SU-DHL-6 (cell line): ENCODE measurements at regions not wholly inside any gene's neighbourhood (a gene's known extent, or its start where the extent isn't known, plus 50 kb on each side); places are given as distances from the start of the nearest gene placed in this dataset.

ENCODE experiments used
- H2AFZ ChIP-seq: fragments of 200-600 bp; sonication (generic); 2 replicates; pipeline ENCODE4 v1.6.1; 2014; ENCODE audit warnings: low read depth, mild to moderate bottlenecking, moderate library complexity, mixed read lengths, antibody characterized with exemption, low read length; ENCODE audit not compliant: severe bottlenecking
- H3F3A ChIP-seq: fragments of 200-600 bp; shearing (Covaris generic); 2 replicates; pipeline ENCODE4 v1.6.0; 2016; ENCODE audit warnings: antibody characterized with exemption, mild to moderate bottlenecking; ENCODE audit not compliant: insufficient read depth
- H3K27ac ChIP-seq: fragments of 200-600 bp; sonication (generic); 2 replicates; pipeline ENCODE4 v1.5.1; 2016; ENCODE audit warnings: low read depth, mild to moderate bottlenecking, low read length, moderate library complexity, mixed read lengths
- H3K27me3 ChIP-seq: fragments of 200-600 bp; sonication (generic), shearing (Covaris generic); 2 replicates; pipeline ENCODE4 v1.6.0; 2014; ENCODE audit warnings: mild to moderate bottlenecking, low read length
- H3K36me3 ChIP-seq: fragments of 200-600 bp; sonication (generic); 2 replicates; pipeline ENCODE4 v1.6.1; 2014; ENCODE audit warnings: mild to moderate bottlenecking, low read length, mixed read lengths
- H3K4me2 ChIP-seq: fragments of 300-600, 200-600 bp; shearing (Covaris generic), sonication (generic); 2 replicates; pipeline ENCODE4 v1.6.0; 2014; ENCODE audit warnings: low read length, low read depth, mild to moderate bottlenecking; ENCODE audit not compliant: poor library complexity, severe bottlenecking
- H3K4me3 ChIP-seq: fragments of 200-600 bp; sonication (generic); 2 replicates; pipeline ENCODE4 v1.5.1; 2014; ENCODE audit warnings: antibody characterized with exemption, low read length, mild to moderate bottlenecking, mixed read lengths; ENCODE audit not compliant: insufficient read depth, poor library complexity, severe bottlenecking
- H3K79me2 ChIP-seq: fragments of 200-600 bp; sonication (generic); 2 replicates; pipeline ENCODE4 v1.6.1; 2014; ENCODE audit warnings: mild to moderate bottlenecking, low read length, moderate library complexity; ENCODE audit not compliant: insufficient read depth
- H3K9ac ChIP-seq: fragments of 200-600 bp; sonication (generic); 2 replicates; pipeline ENCODE4 v1.7.0; 2014; ENCODE audit warnings: mild to moderate bottlenecking, low read length
- H3K9me2 ChIP-seq: fragments of 200-600 bp; sonication (generic); replicated peaks from 2 replicates; pipeline ENCODE4 v1.6.1; 2014; ENCODE audit warnings: low read length; ENCODE audit not compliant: insufficient read depth
- H3K9me3 ChIP-seq: fragments of 200-600 bp; sonication (generic); 2 replicates; pipeline ENCODE4 v1.6.1; 2014; ENCODE audit warnings: low read length, mixed read lengths; ENCODE audit not compliant: insufficient read depth
- H4K20me1 ChIP-seq: fragments of 200-600 bp; sonication (generic); 2 replicates; pipeline ENCODE4 v1.6.1; 2014; ENCODE audit warnings: low read depth, mild to moderate bottlenecking, antibody characterized with exemption, low read length, moderate library complexity, mixed read lengths
- CTCF ChIP-seq: fragments of 200-600 bp; sonication (generic); IDR thresholded peaks from one replicate; pipeline ENCODE4 v1.5.1; 2017; ENCODE audit warnings: antibody characterized with exemption, mild to moderate bottlenecking, low read length, moderate library complexity; ENCODE audit not compliant: insufficient read depth, poor library complexity, severe bottlenecking
- EZH2phosphoT487 ChIP-seq: fragments of 200-600 bp; sonication (generic), shearing (Covaris generic); conservative IDR thresholded peaks from 2 replicates; pipeline ENCODE4 v1.6.1; 2018; ENCODE audit warnings: mild to moderate bottlenecking, antibody characterized with exemption, low read length, moderate library complexity, mixed read lengths

- H3K79me2 ChIP-seq: no peaks in the 10 kb centered on the region
- H4K20me1 ChIP-seq: no peaks in the 10 kb centered on the region
- H2AFZ ChIP-seq: no peak overlapping the region
- H3K4me3 ChIP-seq: no peak overlapping the region
- H3K9me3 ChIP-seq: no peaks in the 10 kb centered on the region
- no peak overlapping the region for H3K27ac ChIP-seq
- H3F3A ChIP-seq: no peaks in the 10 kb centered on the region
- no peak overlapping the region for H3K9ac ChIP-seq
- H3K36me3 ChIP-seq: no peaks in the 10 kb centered on the region
- TF ChIP-seq EZH2phosphoT487: no peak
- TF ChIP-seq CTCF: no peak
- no peaks in the 10 kb centered on the region for H3K27me3 ChIP-seq
- no peaks in the 10 kb centered on the region for H3K9me2 ChIP-seq
- H3K4me2 ChIP-seq: no peak overlapping the region
These were observed 457.7 kb downstream of the RFPL4B start for GRCh38 chr6:112804638-112805330.

- Histone ChIP-seq H3K27ac (no peak overlapping the region), H3K9me3 (no peaks in the 10 kb centered on the region), H3K9ac (no peak overlapping the region), H3K4me2 (no peak overlapping the region), H4K20me1 (no peaks in the 10 kb centered on the region), H3K9me2 (no peaks in the 10 kb centered on the region), H3K79me2 (no peaks in the 10 kb centered on the region), H3K27me3 (no peaks in the 10 kb centered on the region), H3F3A (no peaks in the 10 kb centered on the region), H3K4me3 (no peak overlapping the region), H2AFZ (no peak overlapping the region), H3K36me3 (no peaks in the 10 kb centered on the region)
- TF ChIP-seq CTCF (no peak), EZH2phosphoT487 (no peak)
These were observed 459.2 kb downstream of the RFPL4B start for GRCh38 chr6:112806163-112806865.

DNA sequence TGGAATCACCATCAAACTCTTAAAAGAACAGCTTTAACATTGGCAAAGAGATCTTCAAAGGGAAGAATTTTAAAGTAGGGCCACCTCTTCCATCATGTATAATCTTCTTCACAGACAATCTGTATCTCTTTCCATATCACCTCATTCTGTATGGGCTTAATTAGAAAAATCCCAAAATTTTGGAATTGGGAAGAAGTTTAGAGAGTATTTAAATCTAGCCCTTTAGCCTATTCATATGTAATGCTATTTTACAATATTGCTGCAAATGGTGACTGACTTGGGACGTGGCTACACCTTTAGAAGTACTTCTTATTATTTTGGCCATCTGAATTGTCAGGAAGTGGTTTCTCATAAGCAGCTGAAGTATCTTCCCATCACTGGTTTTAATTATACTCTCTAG is 474.3 kb downstream of the RFPL4B start:
- H3K27me3 ChIP-seq: no peaks in the 10 kb centered on the region
- no peak overlapping the region for H3K4me2 ChIP-seq
- H4K20me1 ChIP-seq: no peaks in the 10 kb centered on the region
- no peak overlapping the region for H3K9ac ChIP-seq
- TF ChIP-seq EZH2phosphoT487: no peak
- TF ChIP-seq CTCF: no peak
- H3K79me2 ChIP-seq: no peaks in the 10 kb centered on the region
- H3F3A ChIP-seq: no peaks in the 10 kb centered on the region
- H3K9me3 ChIP-seq: no peaks in the 10 kb centered on the region
- H3K36me3 ChIP-seq: no peaks in the 10 kb centered on the region
- no peak overlapping the region for H3K4me3 ChIP-seq
- H3K27ac ChIP-seq: no peak overlapping the region
- no peak overlapping the region for H2AFZ ChIP-seq
- no peaks in the 10 kb centered on the region for H3K9me2 ChIP-seq
